RWPE1 (cell line): ENCODE measurements at regions not wholly inside any gene's neighbourhood (a gene's known extent, or its start where the extent isn't known, plus 50 kb on each side); places are given as distances from the start of the nearest gene placed in this dataset.

Experiments used
- CTCF ChIA-PET: fragments of 350-600 bp; sonication (Branson Sonifier 250); formaldehyde crosslinking; extraction: SDS; loops from one replicate; lab custom pipeline; 2021; lab: Yijun Ruan, JAX
- POLR2A ChIA-PET: fragments of 400-600 bp; formaldehyde crosslinking; extraction: SDS; loops from one replicate; lab custom pipeline; 2020; ENCODE audit warnings: antibody characterized with exemption; ENCODE audit not compliant: low non-redundant PET; lab: Yijun Ruan, JAX
- DNase-seq: peaks from one replicate; pipeline ENCODE4 v3.0.0; 2012; ENCODE audit warnings: low spot score
- H3K27ac ChIP-seq: fragments of 450-650 bp; 2 replicates; pipeline ENCODE4 v1.5.1; 2017
- CTCF ChIP-seq: fragments of 450-650 bp; conservative IDR thresholded peaks from 2 replicates; pipeline ENCODE4 v1.5.1; 2017; ENCODE audit warnings: low read depth, mild to moderate bottlenecking

- ChIA-PET CTCF (no interaction called here), POLR2A (no interaction called here)
- DNase-seq = no peak
- no peak for TF ChIP-seq CTCF
- no peak overlapping the region for H3K27ac ChIP-seq
Observed at GRCh38 chr9:7542693-7543092, 256.9 kb downstream of the DMAC1 start.

GRCh38 chr9:7542126-7542525 is 257.5 kb downstream of the DMAC1 start:
- H3K27ac ChIP-seq = no peak overlapping the region
- POLR2A ChIA-PET = no interaction called here
- TF ChIP-seq CTCF = no peak
- CTCF ChIA-PET = no interaction called here
- DNase-seq = no peak

GRCh38 chr9:7536310-7536939 is 263.2 kb downstream of the DMAC1 start:
- POLR2A ChIA-PET = no interaction called here
- CTCF ChIA-PET = interaction anchor here (0.7 kb wide), 1 partner anchor 268 kb away, joined by 3 read pairs; no protein-coding TSS in a partner anchor
- no peak for DNase-seq
- TF ChIP-seq CTCF = peak; percentile 57
- H3K27ac ChIP-seq = no peak overlapping the region

- ChIA-PET POLR2A (no interaction called here), CTCF (no interaction called here)
- TF ChIP-seq CTCF = no peak
- no peak overlapping the region for H3K27ac ChIP-seq
- DNase-seq = no peak
Observed at GRCh38 chr9:7534211-7534935, 265.2 kb downstream of the DMAC1 start.

- no peak for DNase-seq
- POLR2A ChIA-PET = no interaction called here
- H3K27ac ChIP-seq = no peak overlapping the region
- no peak for TF ChIP-seq CTCF
- CTCF ChIA-PET = no interaction called here
Observed at GRCh38 chr9:7533376-7534090, 266.0 kb downstream of the DMAC1 start.

GRCh38 chr9:7523426-7524043 is 276.0 kb downstream of the DMAC1 start:
- TF ChIP-seq CTCF = no peak
- ChIA-PET CTCF (no interaction called here), POLR2A (no interaction called here)
- no peak overlapping the region for H3K27ac ChIP-seq
- no peak for DNase-seq
